ENCODE measurements at regions not wholly inside any gene's neighbourhood (a gene's known extent, or its start where the extent isn't known, plus 50 kb on each side); places are given as distances from the start of the nearest gene placed in this dataset.

GRCh38 chr10:21052072-21052708, 155.1 kb upstream of the NEBL start:
- Histone ChIP-seq H3K9me3 (replicated peaks in 1 of 2; ENCODE audit: control insufficient read depth in 2 of 2, insufficient read depth in 1 of 2, low read depth in 1 of 2, low read length in 2 of 2) (no peaks in the 10 kb centered on the region), H3K27ac (replicated peaks; ENCODE audit: low read length) (no peak overlapping the region), H2BK15ac (ENCODE audit: low read length) (no peak overlapping the region), H4K91ac (ENCODE audit: low read depth, low read length, poor library complexity) (no peak overlapping the region), H3K4me2 (ENCODE audit: insufficient read depth, low read length, poor library complexity, severe bottlenecking) (no peak overlapping the region), H3K36me3 (replicated peaks in 1 of 2; ENCODE audit: control insufficient read depth in 2 of 2, insufficient read depth in 2 of 2, low read length in 2 of 2) (peaks cover 0 to 2% of the 10 kb centered on the region in 2 donors), H4K8ac (ENCODE audit: low read depth, low read length) (no peak overlapping the region), H2BK12ac (ENCODE audit: low read length) (no peak overlapping the region), H3K14ac (ENCODE audit: low read length) (no peak overlapping the region), H3K27me3 (ENCODE audit: control insufficient read depth in 3 of 3, insufficient read depth in 3 of 3, low read depth in 1 of 3, low read length in 3 of 3) (no peaks in the 10 kb centered on the region), H2BK5ac (ENCODE audit: low read length) (no peak overlapping the region), H2BK120ac (ENCODE audit: low read depth, low read length) (no peak overlapping the region), H3K4me1 (ENCODE audit: control insufficient read depth in 2 of 2, insufficient read depth in 1 of 2, low read depth in 1 of 2, low read length in 2 of 2) (peaks cover 0 to 5% of the 10 kb centered on the region in 2 donors), H3K18ac (ENCODE audit: low read length) (no peak overlapping the region), H2AFZ (ENCODE audit: low read length) (no peak overlapping the region), H3K4ac (ENCODE audit: low read length) (no peak overlapping the region), H3K4me3 (ENCODE audit: low read length in 2 of 2) (no peak overlapping the region), H2AK5ac (ENCODE audit: low read depth, low read length) (no peak overlapping the region), H3K9ac (ENCODE audit: low read depth, low read length, poor library complexity) (no peak overlapping the region), H3K23ac (ENCODE audit: low read depth, low read length, poor library complexity) (no peak overlapping the region), H3K79me1 (ENCODE audit: low read depth, low read length) (peaks cover 3% of the 10 kb centered on the region)
- no CpG with 5 or more reads among the region's 5 CpGs for WGBS, 2 donors (ENCODE audit: extremely low coverage in 2 of 2, insufficient read length in 2 of 2, insufficient replicate concordance in 1 of 2)
- no peak for DNase-seq (ENCODE audit: low spot score)

- no peak overlapping the region for H3K4me3 ChIP-seq (ENCODE audit: low read length in 2 of 2)
- no peak overlapping the region for H3K18ac ChIP-seq (ENCODE audit: low read length)
- H3K79me1 ChIP-seq (ENCODE audit: low read depth, low read length) = no peaks in the 10 kb centered on the region
- H3K27ac ChIP-seq (replicated peaks; ENCODE audit: low read length) = no peak overlapping the region
- no CpG with 5 or more reads among the region's 3 CpGs for WGBS, 2 donors (ENCODE audit: extremely low coverage in 2 of 2, insufficient read length in 2 of 2, insufficient replicate concordance in 1 of 2)
- no peak overlapping the region for H3K14ac ChIP-seq (ENCODE audit: low read length)
- no peak overlapping the region for H2AK5ac ChIP-seq (ENCODE audit: low read depth, low read length)
- no peaks in the 10 kb centered on the region for H3K9me3 ChIP-seq (replicated peaks in 1 of 2; ENCODE audit: control insufficient read depth in 2 of 2, insufficient read depth in 1 of 2, low read depth in 1 of 2, low read length in 2 of 2)
- no peak overlapping the region for H2BK12ac ChIP-seq (ENCODE audit: low read length)
- no peak overlapping the region for H2BK15ac ChIP-seq (ENCODE audit: low read length)
- H3K4me2 ChIP-seq (ENCODE audit: insufficient read depth, low read length, poor library complexity, severe bottlenecking) = no peak overlapping the region
- H3K9ac ChIP-seq (ENCODE audit: low read depth, low read length, poor library complexity) = no peak overlapping the region
- no peak for DNase-seq (ENCODE audit: low spot score)
- no peaks in the 10 kb centered on the region for H3K4me1 ChIP-seq (ENCODE audit: control insufficient read depth in 2 of 2, insufficient read depth in 1 of 2, low read depth in 1 of 2, low read length in 2 of 2)
- no peaks in the 10 kb centered on the region for H3K27me3 ChIP-seq (ENCODE audit: control insufficient read depth in 3 of 3, insufficient read depth in 3 of 3, low read depth in 1 of 3, low read length in 3 of 3)
- H3K4ac ChIP-seq (ENCODE audit: low read length) = no peak overlapping the region
- H2BK120ac ChIP-seq (ENCODE audit: low read depth, low read length) = no peak overlapping the region
- peaks cover 0 to 2% of the 10 kb centered on the region in 2 donors for H3K36me3 ChIP-seq (replicated peaks in 1 of 2; ENCODE audit: control insufficient read depth in 2 of 2, insufficient read depth in 2 of 2, low read length in 2 of 2)
- H2AFZ ChIP-seq (ENCODE audit: low read length) = no peak overlapping the region
- no peak overlapping the region for H2BK5ac ChIP-seq (ENCODE audit: low read length)
- no peak overlapping the region for H4K91ac ChIP-seq (ENCODE audit: low read depth, low read length, poor library complexity)
- no peak overlapping the region for H3K23ac ChIP-seq (ENCODE audit: low read depth, low read length, poor library complexity)
- no peak overlapping the region for H4K8ac ChIP-seq (ENCODE audit: low read depth, low read length)
Observed at GRCh38 chr10:21049482-21049881, 152.4 kb upstream of the NEBL start.

- Histone ChIP-seq H2BK5ac (ENCODE audit: low read length) (no peak overlapping the region), H2AFZ (ENCODE audit: low read length) (no peak overlapping the region), H3K18ac (ENCODE audit: low read length) (no peak overlapping the region)
Observed at GRCh38 chr10:21048068-21048467, 151.0 kb upstream of the NEBL start.

GRCh38 chr10:21047511-21047910, 150.4 kb upstream of the NEBL start:
- H3K27ac ChIP-seq (replicated peaks; ENCODE audit: low read length) = no peak overlapping the region

More at GRCh38 chr10:21048068-21048467, 151.0 kb upstream of the NEBL start:
- Histone ChIP-seq H3K36me3 (replicated peaks in 1 of 2; ENCODE audit: control insufficient read depth in 2 of 2, insufficient read depth in 2 of 2, low read length in 2 of 2) (peaks cover 0 to 2% of the 10 kb centered on the region in 2 donors), H3K27ac (replicated peaks; ENCODE audit: low read length) (no peak overlapping the region), H3K4me3 (ENCODE audit: low read length in 2 of 2) (no peak overlapping the region), H3K79me1 (ENCODE audit: low read depth, low read length) (no peaks in the 10 kb centered on the region), H2AK5ac (ENCODE audit: low read depth, low read length) (no peak overlapping the region), H2BK15ac (ENCODE audit: low read length) (no peak overlapping the region), H2BK120ac (ENCODE audit: low read depth, low read length) (no peak overlapping the region), H4K91ac (ENCODE audit: low read depth, low read length, poor library complexity) (no peak overlapping the region), H2BK12ac (ENCODE audit: low read length) (no peak overlapping the region), H3K4me1 (ENCODE audit: control insufficient read depth in 2 of 2, insufficient read depth in 1 of 2, low read depth in 1 of 2, low read length in 2 of 2) (no peaks in the 10 kb centered on the region), H3K14ac (ENCODE audit: low read length) (no peak overlapping the region), H4K8ac (ENCODE audit: low read depth, low read length) (no peak overlapping the region), H3K23ac (ENCODE audit: low read depth, low read length, poor library complexity) (no peak overlapping the region), H3K27me3 (ENCODE audit: control insufficient read depth in 3 of 3, insufficient read depth in 3 of 3, low read depth in 1 of 3, low read length in 3 of 3) (no peaks in the 10 kb centered on the region), H3K9me3 (replicated peaks in 1 of 2; ENCODE audit: control insufficient read depth in 2 of 2, insufficient read depth in 1 of 2, low read depth in 1 of 2, low read length in 2 of 2) (no peaks in the 10 kb centered on the region), H3K9ac (ENCODE audit: low read depth, low read length, poor library complexity) (no peak overlapping the region), H3K4ac (ENCODE audit: low read length) (no peak overlapping the region), H3K4me2 (ENCODE audit: insufficient read depth, low read length, poor library complexity, severe bottlenecking) (no peak overlapping the region)
- no CpG with 5 or more reads among the region's 6 CpGs for WGBS, 2 donors (ENCODE audit: extremely low coverage in 2 of 2, insufficient read length in 2 of 2, insufficient replicate concordance in 1 of 2)
- DNase-seq (ENCODE audit: low spot score) = no peak

More at GRCh38 chr10:21047511-21047910, 150.4 kb upstream of the NEBL start:
- no peaks in the 10 kb centered on the region for H3K79me1 ChIP-seq (ENCODE audit: low read depth, low read length)
- WGBS, 2 donors (ENCODE audit: extremely low coverage in 2 of 2, insufficient read length in 2 of 2, insufficient replicate concordance in 1 of 2) = no CpG with 5 or more reads among the region's 3 CpGs
- no peak overlapping the region for H3K9ac ChIP-seq (ENCODE audit: low read depth, low read length, poor library complexity)
- no peak overlapping the region for H3K4me2 ChIP-seq (ENCODE audit: insufficient read depth, low read length, poor library complexity, severe bottlenecking)
- no peak overlapping the region for H4K8ac ChIP-seq (ENCODE audit: low read depth, low read length)
- no peak overlapping the region for H3K4ac ChIP-seq (ENCODE audit: low read length)
- no peak overlapping the region for H3K14ac ChIP-seq (ENCODE audit: low read length)
- H3K23ac ChIP-seq (ENCODE audit: low read depth, low read length, poor library complexity) = no peak overlapping the region
- H3K4me3 ChIP-seq (ENCODE audit: low read length in 2 of 2) = no peak overlapping the region
- H2AK5ac ChIP-seq (ENCODE audit: low read depth, low read length) = no peak overlapping the region
- no peaks in the 10 kb centered on the region for H3K9me3 ChIP-seq (replicated peaks in 1 of 2; ENCODE audit: control insufficient read depth in 2 of 2, insufficient read depth in 1 of 2, low read depth in 1 of 2, low read length in 2 of 2)
- no peak overlapping the region for H3K18ac ChIP-seq (ENCODE audit: low read length)
- H2BK5ac ChIP-seq (ENCODE audit: low read length) = no peak overlapping the region
- peaks cover 0 to 3% of the 10 kb centered on the region in 2 donors for H3K4me1 ChIP-seq (ENCODE audit: control insufficient read depth in 2 of 2, insufficient read depth in 1 of 2, low read depth in 1 of 2, low read length in 2 of 2)
- H3K27me3 ChIP-seq (ENCODE audit: control insufficient read depth in 3 of 3, insufficient read depth in 3 of 3, low read depth in 1 of 3, low read length in 3 of 3) = no peaks in the 10 kb centered on the region
- no peak overlapping the region for H4K91ac ChIP-seq (ENCODE audit: low read depth, low read length, poor library complexity)
- no peak overlapping the region for H2BK15ac ChIP-seq (ENCODE audit: low read length)
- no peak overlapping the region for H2BK12ac ChIP-seq (ENCODE audit: low read length)
- no peak for DNase-seq (ENCODE audit: low spot score)
- no peak overlapping the region for H2BK120ac ChIP-seq (ENCODE audit: low read depth, low read length)
- H2AFZ ChIP-seq (ENCODE audit: low read length) = no peak overlapping the region
- H3K36me3 ChIP-seq (replicated peaks in 1 of 2; ENCODE audit: control insufficient read depth in 2 of 2, insufficient read depth in 2 of 2, low read length in 2 of 2) = peaks cover 0 to 2% of the 10 kb centered on the region in 2 donors

All from neuronal stem cell (in vitro differentiated cells).